Neuron (in vitro differentiated cells): ENCODE measurements at regions not wholly inside any gene's neighbourhood (a gene's known extent, or its start where the extent isn't known, plus 50 kb on each side); places are given as distances from the start of the nearest gene placed in this dataset.
"Not testable (repeated sequence)": the region's sequence is repeated elsewhere in the genome, so short reads cannot be mapped to it uniquely, and the experiment has no call there.

Experiments used
- H2AFZ ChIP-seq: one replicate; pipeline ENCODE4 v1.6.1; 2013; ENCODE audit warnings: low read depth, mild to moderate bottlenecking, inconsistent platforms, low read length, moderate library complexity
- H3K27me3 ChIP-seq: one replicate; pipeline ENCODE4 v1.6.1; 2013; ENCODE audit warnings: low read length; ENCODE audit not compliant: insufficient read depth
- H3K36me3 ChIP-seq: one replicate; pipeline ENCODE4 v1.6.1; 2013; ENCODE audit warnings: low read length; ENCODE audit not compliant: insufficient read depth
- H3K4me1 ChIP-seq: one replicate; pipeline ENCODE4 v1.6.1; 2013; ENCODE audit warnings: low read length; ENCODE audit not compliant: insufficient read depth
- H3K4me3 ChIP-seq: 2 replicates; pipeline ENCODE4 v1.5.1; 2013; ENCODE audit warnings: mild to moderate bottlenecking, low read length, moderate library complexity
- H3K9me3 ChIP-seq: one replicate; pipeline ENCODE4 v1.6.1; 2013; ENCODE audit warnings: low read length

DNA sequence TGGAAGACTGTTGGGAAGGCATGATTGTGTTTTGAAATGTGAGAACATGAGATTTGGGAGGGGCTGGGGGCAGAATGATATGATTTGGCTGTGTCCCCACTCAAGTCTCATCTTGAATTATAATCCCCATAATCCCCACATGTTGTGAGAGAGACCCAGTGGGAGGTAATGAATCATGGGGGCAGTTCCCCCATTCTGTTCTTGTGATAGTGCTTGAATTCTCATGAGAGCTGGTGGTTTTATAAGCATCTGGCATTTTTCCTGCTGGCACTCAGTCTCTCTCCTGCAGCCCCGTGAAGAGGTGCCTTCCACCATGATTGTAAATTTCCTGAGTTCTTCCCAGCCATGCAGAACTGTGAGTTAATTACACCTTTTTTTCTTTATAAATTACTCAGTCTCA is 430.5 kb downstream of the OTOL1 start:
- no peaks in the 10 kb centered on the region for H3K27me3 ChIP-seq
- no peaks in the 10 kb centered on the region for H3K4me1 ChIP-seq
- no peak overlapping the region for H2AFZ ChIP-seq
- no peaks in the 10 kb centered on the region for H3K9me3 ChIP-seq
- H3K36me3 ChIP-seq: no peaks in the 10 kb centered on the region
- no peak overlapping the region for H3K4me3 ChIP-seq

DNA sequence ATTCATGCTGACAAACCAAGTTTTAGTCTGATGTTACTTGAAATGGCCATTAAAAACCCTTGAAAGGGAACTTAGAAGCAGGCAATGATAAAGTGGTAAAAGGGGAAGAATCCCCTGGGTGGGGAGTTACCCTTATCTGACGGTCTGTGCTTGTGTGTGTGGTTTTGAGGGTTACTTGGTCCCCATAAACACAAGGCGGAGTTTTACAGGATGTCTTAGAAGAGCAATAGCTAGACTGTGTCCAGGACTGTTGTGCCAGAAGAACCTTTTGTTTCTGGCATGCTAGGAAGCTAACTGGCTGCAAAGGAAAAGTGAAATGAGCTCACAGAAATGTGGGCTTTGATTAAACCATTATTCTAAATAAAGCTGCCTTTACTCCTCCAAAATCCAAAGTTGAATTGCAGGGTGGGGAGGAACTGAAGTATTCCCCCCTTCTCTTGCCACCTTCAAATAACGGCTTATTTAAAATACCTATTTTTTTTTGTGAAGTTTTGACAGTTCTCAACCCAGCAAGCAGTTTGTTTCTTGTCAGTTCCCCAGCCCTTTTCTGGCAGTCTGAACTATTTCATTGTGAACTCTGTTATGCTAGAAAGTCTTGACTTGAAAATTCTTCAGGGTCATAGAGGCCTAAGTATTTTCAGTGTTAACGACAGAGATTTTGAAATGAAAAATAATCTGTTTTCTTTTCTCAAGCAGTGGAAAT is 443.5 kb downstream of the OTOL1 start:
- H3K9me3 ChIP-seq: no peaks in the 10 kb centered on the region
- H3K27me3 ChIP-seq: no peaks in the 10 kb centered on the region

DNA sequence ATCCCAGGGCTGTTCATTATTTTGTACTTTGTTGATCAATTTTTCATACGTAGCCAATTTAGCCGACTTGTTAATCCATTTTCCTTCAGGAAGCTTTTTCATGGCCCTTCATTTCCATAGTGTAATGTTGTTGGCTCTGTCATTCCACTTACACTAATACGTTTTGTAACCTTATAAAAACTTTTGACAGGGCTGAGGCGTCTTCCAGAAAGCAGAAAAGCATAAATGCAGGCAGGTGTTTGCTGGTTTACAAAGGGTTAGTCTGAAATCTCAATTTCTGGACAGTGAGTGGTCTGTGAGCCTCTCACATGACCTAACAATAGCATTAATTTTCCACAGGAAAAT is 444.0 kb downstream of the OTOL1 start:
- Histone ChIP-seq H3K9me3 (no peaks in the 10 kb centered on the region), H2AFZ (peak overlapping the region; percentile 38), H3K4me1 (peaks cover 7% of the 10 kb centered on the region), H3K4me3 (no peak overlapping the region), H3K27me3 (no peaks in the 10 kb centered on the region), H3K36me3 (no peaks in the 10 kb centered on the region)

More for the DNA sequence above, 443.5 kb downstream of the OTOL1 start:
- Histone ChIP-seq H3K36me3 (no peaks in the 10 kb centered on the region), H2AFZ (peak overlapping the region; percentile 38), H3K4me1 (peaks cover 7% of the 10 kb centered on the region), H3K4me3 (no peak overlapping the region)

DNA sequence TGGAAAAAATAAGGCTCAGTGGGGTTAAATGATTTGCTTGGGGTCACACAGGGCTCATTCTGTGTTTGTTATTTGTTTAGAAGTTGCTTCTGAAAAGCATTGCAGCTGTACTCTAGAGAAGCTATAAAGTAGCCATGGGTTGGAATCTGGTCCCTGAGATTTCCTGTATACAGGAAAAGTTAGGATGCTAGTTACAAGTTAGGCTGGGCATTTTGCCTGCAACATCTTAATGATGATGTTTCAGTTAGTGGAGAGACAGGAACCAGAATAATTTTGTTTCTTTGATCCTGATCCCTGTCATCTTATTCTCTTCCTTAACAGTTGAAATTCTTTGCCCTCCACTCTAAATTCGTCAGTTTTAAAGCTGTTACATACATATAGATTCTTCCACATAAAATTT is 445.3 kb downstream of the OTOL1 start:
- H3K36me3 ChIP-seq: no peaks in the 10 kb centered on the region
- H3K4me1 ChIP-seq: peaks cover 7% of the 10 kb centered on the region
- no peak overlapping the region for H2AFZ ChIP-seq
- no peak overlapping the region for H3K4me3 ChIP-seq
- no peaks in the 10 kb centered on the region for H3K9me3 ChIP-seq
- no peaks in the 10 kb centered on the region for H3K27me3 ChIP-seq

DNA sequence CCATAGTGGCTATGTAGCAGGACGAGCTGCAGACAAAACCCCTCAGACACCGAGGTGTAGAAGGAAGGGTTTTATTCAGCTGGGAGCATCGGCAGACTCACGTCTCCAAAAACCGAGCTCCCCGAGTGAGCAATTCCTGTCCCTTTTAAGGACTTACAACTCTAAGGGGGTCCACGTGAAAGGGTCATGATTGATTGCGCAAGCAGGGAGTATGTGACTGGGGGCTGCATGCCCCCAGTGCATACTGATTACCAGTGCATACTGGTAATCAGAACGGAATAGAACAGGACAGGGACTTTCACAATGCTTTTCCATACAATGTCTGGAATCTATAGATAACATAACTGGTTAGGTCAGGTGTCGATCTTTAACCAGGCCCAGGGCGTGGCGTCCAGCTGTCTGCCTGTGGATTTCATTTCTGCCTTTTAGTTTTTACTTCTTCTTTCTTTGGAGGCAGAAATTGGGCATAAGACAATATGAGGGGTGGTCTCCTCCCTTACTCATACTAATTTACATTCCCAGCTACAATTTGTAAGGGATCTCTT is 447.3 kb downstream of the OTOL1 start:
- H3K4me1 ChIP-seq, H3K9me3 ChIP-seq, H3K4me3 ChIP-seq, H2AFZ ChIP-seq, H3K36me3 ChIP-seq, H3K27me3 ChIP-seq: not testable (repeated sequence)

DNA sequence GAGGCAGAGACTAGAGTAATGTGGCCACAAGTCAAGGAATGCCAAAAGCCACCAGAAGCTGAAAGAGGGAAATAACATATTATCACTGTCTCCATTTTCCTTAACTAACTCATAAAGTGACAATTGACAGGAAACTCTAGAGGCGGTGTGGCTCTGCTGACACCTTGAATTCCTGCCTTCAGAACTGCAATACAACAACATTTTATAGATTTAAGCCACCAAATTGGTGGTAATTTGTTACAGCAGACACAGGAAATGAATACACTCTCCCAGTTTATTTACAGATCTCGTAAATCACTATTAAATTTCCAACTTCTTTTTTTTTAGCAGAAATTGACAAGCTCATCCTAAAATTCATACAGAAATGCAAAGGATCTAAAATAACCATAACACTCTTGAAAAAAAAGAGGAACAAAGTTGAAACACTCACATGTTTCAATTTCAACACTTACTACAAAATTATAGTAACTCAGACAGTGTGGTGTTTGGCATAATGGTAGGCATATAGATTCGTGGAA is 449.9 kb downstream of the OTOL1 start:
- H3K9me3 ChIP-seq: no peaks in the 10 kb centered on the region
- no peak overlapping the region for H2AFZ ChIP-seq
- H3K4me3 ChIP-seq: no peak overlapping the region
- H3K4me1 ChIP-seq: no peaks in the 10 kb centered on the region
- no peaks in the 10 kb centered on the region for H3K27me3 ChIP-seq
- H3K36me3 ChIP-seq: no peaks in the 10 kb centered on the region

DNA sequence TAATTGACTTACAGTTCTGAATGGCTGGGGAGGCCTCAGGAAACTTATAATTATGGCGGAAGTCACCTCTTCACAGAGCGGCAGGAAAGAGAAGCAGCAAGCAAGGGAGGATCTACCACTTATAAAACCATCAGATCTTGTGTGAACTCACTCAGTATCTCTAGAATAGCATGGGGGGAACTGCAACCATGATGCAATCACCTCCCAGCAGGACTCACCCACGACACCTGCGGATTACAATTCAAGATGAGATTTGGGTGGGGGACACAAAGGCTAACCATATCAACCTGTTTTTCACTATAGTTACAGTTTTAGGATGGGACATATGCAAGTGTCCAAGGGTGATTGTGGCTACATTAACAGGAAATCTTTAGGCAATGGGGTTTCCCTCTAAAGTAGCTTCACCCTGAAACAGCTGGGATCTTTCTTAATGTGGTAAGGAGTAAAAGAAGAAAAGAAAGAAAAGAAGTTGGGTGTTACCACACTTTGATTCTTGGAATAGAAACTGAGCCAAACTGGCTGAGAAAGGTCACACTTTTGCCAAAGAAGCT is 453.8 kb downstream of the OTOL1 start:
- Histone ChIP-seq H3K9me3 (no peaks in the 10 kb centered on the region), H2AFZ (no peak overlapping the region), H3K36me3 (no peaks in the 10 kb centered on the region), H3K27me3 (no peaks in the 10 kb centered on the region), H3K4me1 (peaks cover 2% of the 10 kb centered on the region), H3K4me3 (no peak overlapping the region)

DNA sequence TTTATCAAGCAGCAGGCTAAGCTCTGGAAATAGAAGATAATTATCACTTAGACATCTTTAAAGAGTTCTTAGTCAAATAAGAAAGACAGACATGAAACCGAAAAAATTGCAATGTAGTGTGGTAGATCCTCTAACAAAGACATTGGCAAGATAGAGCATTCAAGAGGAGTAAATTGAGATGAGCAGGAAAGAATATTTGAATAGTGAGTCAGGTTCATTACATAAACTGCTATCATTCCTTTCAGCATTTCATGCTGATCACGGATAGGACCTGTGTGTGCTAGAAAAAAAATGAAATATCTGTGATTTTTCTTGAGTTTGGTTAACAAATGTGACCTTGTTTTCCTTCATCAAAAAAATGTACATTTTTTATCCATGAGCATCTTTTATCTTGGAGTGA is 460.9 kb downstream of the OTOL1 start:
- Histone ChIP-seq H3K27me3 (no peaks in the 10 kb centered on the region), H3K9me3 (no peaks in the 10 kb centered on the region), H3K36me3 (no peaks in the 10 kb centered on the region), H2AFZ (no peak overlapping the region), H3K4me3 (no peak overlapping the region), H3K4me1 (no peaks in the 10 kb centered on the region)

DNA sequence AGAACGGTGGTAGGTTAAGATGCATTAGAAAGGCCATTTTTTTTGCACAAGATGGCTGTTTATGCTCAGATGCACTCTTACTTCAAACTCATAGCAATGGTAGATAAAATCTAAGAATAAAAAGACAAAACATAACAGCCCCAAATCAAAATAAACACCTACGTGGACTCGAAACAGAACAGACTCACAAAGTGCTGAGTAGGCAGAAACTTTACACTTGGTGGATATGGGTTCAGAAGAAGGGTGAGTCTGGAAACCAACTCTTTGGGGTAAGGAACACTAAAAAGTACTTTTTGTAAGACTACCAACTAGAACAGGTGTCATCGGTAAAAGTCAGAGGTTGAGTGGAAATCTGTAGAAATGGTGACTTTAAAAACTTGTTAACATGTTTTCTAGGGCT is 468.2 kb downstream of the OTOL1 start:
- no peaks in the 10 kb centered on the region for H3K36me3 ChIP-seq
- no peak overlapping the region for H2AFZ ChIP-seq
- H3K4me3 ChIP-seq: no peak overlapping the region
- H3K27me3 ChIP-seq: no peaks in the 10 kb centered on the region
- peaks cover 1% of the 10 kb centered on the region for H3K9me3 ChIP-seq
- H3K4me1 ChIP-seq: no peaks in the 10 kb centered on the region

DNA sequence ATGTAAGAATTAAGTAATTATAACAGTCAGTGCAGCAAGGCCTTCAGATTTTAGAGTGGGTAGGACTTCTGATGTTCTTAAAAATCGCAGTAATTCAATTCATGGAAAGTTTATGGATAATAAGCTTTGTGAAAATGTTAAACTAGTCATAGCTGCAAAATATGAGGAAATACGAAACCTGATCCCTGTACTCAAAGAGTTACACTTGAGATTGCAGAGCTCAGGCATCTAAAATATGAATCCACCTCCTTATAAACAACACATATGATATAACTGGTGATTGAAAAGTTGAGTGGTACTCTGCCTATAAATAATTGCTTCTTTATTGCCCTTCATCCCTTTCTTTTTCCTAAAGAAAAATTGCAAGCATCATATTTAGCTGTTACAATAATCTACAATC is 473.3 kb downstream of the OTOL1 start:
- no peaks in the 10 kb centered on the region for H3K4me1 ChIP-seq
- no peaks in the 10 kb centered on the region for H3K36me3 ChIP-seq
- no peaks in the 10 kb centered on the region for H3K9me3 ChIP-seq
- H3K4me3 ChIP-seq: no peak overlapping the region
- no peaks in the 10 kb centered on the region for H3K27me3 ChIP-seq
- no peak overlapping the region for H2AFZ ChIP-seq

DNA sequence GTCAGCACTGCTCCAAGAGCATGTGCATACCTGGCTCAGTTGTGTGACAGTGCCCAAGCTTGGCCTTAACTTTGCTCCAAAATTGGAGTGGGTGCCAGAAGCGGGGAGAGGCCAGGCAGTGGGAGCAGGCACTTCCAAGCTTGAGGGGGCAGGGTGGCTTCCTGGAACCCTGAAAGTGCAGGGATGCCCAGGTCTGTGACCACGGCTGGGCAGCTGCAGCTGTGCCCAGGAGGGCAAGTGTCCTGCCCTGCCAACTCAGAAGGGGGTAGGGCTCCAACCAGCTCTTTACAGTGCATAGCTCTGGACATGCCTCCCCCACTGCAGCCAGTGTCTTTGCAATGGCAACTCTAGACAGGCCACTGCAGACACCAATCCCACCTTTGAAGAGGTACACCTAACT is 478.6 kb downstream of the OTOL1 start:
- Histone ChIP-seq H3K9me3 (peaks cover 1% of the 10 kb centered on the region), H3K4me3 (no peak overlapping the region), H2AFZ (no peak overlapping the region), H3K4me1 (peaks cover 3% of the 10 kb centered on the region), H3K36me3 (no peaks in the 10 kb centered on the region), H3K27me3 (no peaks in the 10 kb centered on the region)

DNA sequence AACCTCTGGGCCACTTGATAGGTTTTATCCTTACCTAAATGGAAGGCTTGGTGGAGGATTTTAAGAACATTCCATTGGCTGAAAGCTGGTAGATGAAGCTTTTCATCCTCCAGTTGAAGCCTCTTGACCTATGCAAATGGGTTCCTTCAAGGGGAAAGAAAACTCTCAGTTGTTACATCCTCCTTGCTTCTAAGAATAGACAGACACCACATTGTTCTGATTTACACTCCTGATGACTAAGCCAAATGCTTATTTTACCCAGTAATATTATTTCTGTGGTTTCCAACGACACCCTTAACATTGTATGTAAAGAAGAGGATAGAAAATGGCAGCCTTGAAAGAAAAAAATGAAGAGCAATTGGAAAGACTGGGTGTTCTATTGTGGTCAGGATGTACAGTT is 480.5 kb downstream of the OTOL1 start:
- Histone ChIP-seq H2AFZ (no peak overlapping the region), H3K4me1 (peaks cover 3% of the 10 kb centered on the region), H3K27me3 (no peaks in the 10 kb centered on the region), H3K36me3 (no peaks in the 10 kb centered on the region), H3K9me3 (peaks cover 1% of the 10 kb centered on the region), H3K4me3 (no peak overlapping the region)

DNA sequence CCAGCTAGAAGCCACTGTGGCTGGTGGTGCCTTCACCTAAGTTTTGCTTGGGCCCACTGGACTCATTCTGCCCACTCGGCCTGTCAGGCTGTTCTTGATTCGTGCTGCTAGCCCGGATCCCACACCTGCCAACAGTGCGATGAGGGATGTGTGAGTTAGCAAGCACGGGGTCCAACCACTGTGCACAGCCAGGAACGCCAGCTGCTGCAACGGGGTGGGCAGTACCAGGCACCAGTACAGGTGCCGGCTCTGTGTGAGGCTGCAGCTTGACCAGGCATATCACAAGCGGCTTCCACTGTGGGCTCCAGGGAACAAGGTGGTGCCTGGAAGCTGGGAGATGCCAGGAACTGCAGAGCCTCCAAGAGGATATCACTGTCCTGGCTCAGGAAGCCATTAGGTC is 481.2 kb downstream of the OTOL1 start:
- Histone ChIP-seq H3K9me3 (peaks cover 1% of the 10 kb centered on the region), H3K36me3 (no peaks in the 10 kb centered on the region), H3K4me1 (peaks cover 3% of the 10 kb centered on the region), H3K4me3 (no peak overlapping the region), H3K27me3 (no peaks in the 10 kb centered on the region), H2AFZ (no peak overlapping the region)

DNA sequence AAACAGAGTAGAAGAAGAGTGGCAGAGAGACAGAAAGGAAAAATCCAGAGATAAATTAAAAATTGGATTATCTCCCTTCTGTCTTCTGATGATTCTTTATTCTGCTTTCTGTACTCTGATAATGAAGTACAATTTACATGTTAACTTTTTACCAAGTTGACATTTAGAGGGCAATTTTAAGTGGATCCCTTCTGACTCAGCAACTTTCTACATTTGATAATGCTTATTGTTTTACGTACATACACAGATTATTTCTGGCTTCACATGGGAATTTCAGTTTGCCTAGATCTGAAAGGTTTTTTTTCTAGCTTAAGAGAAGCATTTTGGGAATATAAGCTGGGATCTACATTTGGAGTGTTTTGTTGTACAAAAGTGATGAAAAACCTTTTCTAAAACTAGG is 491.3 kb downstream of the OTOL1 start:
- H3K4me1 ChIP-seq: no peaks in the 10 kb centered on the region
- no peak overlapping the region for H3K4me3 ChIP-seq
- no peak overlapping the region for H2AFZ ChIP-seq
- no peaks in the 10 kb centered on the region for H3K27me3 ChIP-seq
- H3K9me3 ChIP-seq: no peaks in the 10 kb centered on the region
- H3K36me3 ChIP-seq: no peaks in the 10 kb centered on the region
